ENCODE measurements at regions not wholly inside any gene's neighbourhood (a gene's known extent, or its start where the extent isn't known, plus 50 kb on each side); places are given as distances from the start of the nearest gene placed in this dataset.

GRCh38 chr1:58246549-58246948, 300.0 kb downstream of the OMA1 start:
- H3K79me2 ChIP-seq (ENCODE audit: low read length): no peaks in the 10 kb centered on the region
- H3K4me1 ChIP-seq (ENCODE audit: low read length): no peaks in the 10 kb centered on the region
- no peak overlapping the region for H2AFZ ChIP-seq (ENCODE audit: low read depth, low read length)
- TF ChIP-seq CTCF (IDR thresholded peaks at IDR 0.05; ENCODE audit: low read depth, low read length) (no peak), EZH2phosphoT487 (IDR thresholded peaks at IDR 0.05; ENCODE audit: low read depth) (no peak)
- no peaks in the 10 kb centered on the region for H4K20me1 ChIP-seq (ENCODE audit: insufficient read depth, low read length)
- no peaks in the 10 kb centered on the region for H3K9me3 ChIP-seq (ENCODE audit: insufficient read depth, low read length)
- no peak overlapping the region for H3K4me3 ChIP-seq (ENCODE audit: low read length)
- H3K9ac ChIP-seq (ENCODE audit: low read length): no peak overlapping the region
- H3K4me2 ChIP-seq (ENCODE audit: low read length): no peak overlapping the region
- no peaks in the 10 kb centered on the region for H3K36me3 ChIP-seq (replicated peaks; ENCODE audit: low read depth, low read length)
- no peaks in the 10 kb centered on the region for H3K27me3 ChIP-seq (ENCODE audit: low read depth, low read length)
- H3K27ac ChIP-seq (ENCODE audit: low read length): no peak overlapping the region

GRCh38 chr1:58244872-58245271, 301.7 kb downstream of the OMA1 start:
- TF ChIP-seq EZH2phosphoT487 (IDR thresholded peaks at IDR 0.05; ENCODE audit: low read depth) (no peak), CTCF (IDR thresholded peaks at IDR 0.05; ENCODE audit: low read depth, low read length) (no peak)
- Histone ChIP-seq H3K9me3 (ENCODE audit: insufficient read depth, low read length) (no peaks in the 10 kb centered on the region), H3K9ac (ENCODE audit: low read length) (no peak overlapping the region), H3K27me3 (ENCODE audit: low read depth, low read length) (no peaks in the 10 kb centered on the region), H3K4me3 (ENCODE audit: low read length) (no peak overlapping the region), H3K79me2 (ENCODE audit: low read length) (no peaks in the 10 kb centered on the region), H3K36me3 (replicated peaks; ENCODE audit: low read depth, low read length) (no peaks in the 10 kb centered on the region), H4K20me1 (ENCODE audit: insufficient read depth, low read length) (no peaks in the 10 kb centered on the region), H2AFZ (ENCODE audit: low read depth, low read length) (no peak overlapping the region), H3K4me1 (ENCODE audit: low read length) (no peaks in the 10 kb centered on the region), H3K4me2 (ENCODE audit: low read length) (no peak overlapping the region), H3K27ac (ENCODE audit: low read length) (no peak overlapping the region)

DNA sequence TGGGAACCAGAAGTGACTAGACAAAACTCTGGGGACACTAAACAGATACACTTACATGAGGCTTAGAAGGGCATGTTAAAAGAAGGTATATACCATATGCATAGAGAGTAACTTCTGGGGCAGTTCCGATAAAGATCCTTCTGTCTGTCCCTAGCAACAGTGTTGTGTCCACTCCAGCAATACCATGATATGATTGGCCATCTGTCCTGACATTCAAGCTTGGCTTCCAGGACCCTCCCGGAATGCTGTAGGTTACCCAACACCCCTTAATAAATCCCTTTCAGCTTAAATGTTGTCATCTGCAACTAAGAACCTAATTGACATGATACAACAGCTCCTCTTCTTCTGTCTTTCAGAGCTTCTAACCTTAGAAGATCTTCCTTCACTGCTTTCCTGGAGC, 307.7 kb downstream of the OMA1 start:
- Histone ChIP-seq H2AFZ (ENCODE audit: low read depth, low read length) (no peak overlapping the region), H3K79me2 (ENCODE audit: low read length) (no peaks in the 10 kb centered on the region), H3K27ac (ENCODE audit: low read length) (no peak overlapping the region), H3K9ac (ENCODE audit: low read length) (no peak overlapping the region), H3K4me1 (ENCODE audit: low read length) (no peaks in the 10 kb centered on the region), H3K9me3 (ENCODE audit: insufficient read depth, low read length) (no peaks in the 10 kb centered on the region), H4K20me1 (ENCODE audit: insufficient read depth, low read length) (no peaks in the 10 kb centered on the region), H3K36me3 (replicated peaks; ENCODE audit: low read depth, low read length) (no peaks in the 10 kb centered on the region), H3K27me3 (ENCODE audit: low read depth, low read length) (no peaks in the 10 kb centered on the region), H3K4me3 (ENCODE audit: low read length) (no peak overlapping the region), H3K4me2 (ENCODE audit: low read length) (no peak overlapping the region)
- TF ChIP-seq CTCF (IDR thresholded peaks at IDR 0.05; ENCODE audit: low read depth, low read length): no peak
- TF ChIP-seq EZH2phosphoT487 (IDR thresholded peaks at IDR 0.05; ENCODE audit: low read depth): no peak

DNA sequence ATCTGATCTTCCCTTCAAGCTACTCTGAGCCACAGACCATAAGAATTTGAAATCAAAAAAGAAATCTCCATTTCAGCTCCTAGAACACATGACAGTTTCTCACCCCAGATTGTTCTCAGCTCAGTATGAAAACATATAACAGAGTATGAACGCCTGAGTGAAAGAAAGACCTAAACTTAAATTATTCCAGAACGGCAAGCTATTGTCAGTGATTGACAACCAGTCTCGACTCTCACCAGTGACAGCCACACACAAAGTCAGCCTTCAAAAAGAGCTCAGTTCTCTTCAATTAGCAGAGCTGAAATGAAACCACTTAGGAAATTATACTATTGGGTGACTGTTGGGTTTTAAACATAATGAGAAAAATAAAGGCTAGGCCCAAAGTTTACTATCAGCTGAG, 312.8 kb downstream of the OMA1 start:
- H4K20me1 ChIP-seq (ENCODE audit: insufficient read depth, low read length): no peaks in the 10 kb centered on the region
- no peak overlapping the region for H3K27ac ChIP-seq (ENCODE audit: low read length)
- H2AFZ ChIP-seq (ENCODE audit: low read depth, low read length): no peak overlapping the region
- no peak for TF ChIP-seq EZH2phosphoT487 (IDR thresholded peaks at IDR 0.05; ENCODE audit: low read depth)
- no peak for TF ChIP-seq CTCF (IDR thresholded peaks at IDR 0.05; ENCODE audit: low read depth, low read length)
- H3K9ac ChIP-seq (ENCODE audit: low read length): no peak overlapping the region
- no peaks in the 10 kb centered on the region for H3K9me3 ChIP-seq (ENCODE audit: insufficient read depth, low read length)
- no peaks in the 10 kb centered on the region for H3K4me1 ChIP-seq (ENCODE audit: low read length)
- H3K4me2 ChIP-seq (ENCODE audit: low read length): no peak overlapping the region
- no peaks in the 10 kb centered on the region for H3K27me3 ChIP-seq (ENCODE audit: low read depth, low read length)
- H3K79me2 ChIP-seq (ENCODE audit: low read length): no peaks in the 10 kb centered on the region
- no peaks in the 10 kb centered on the region for H3K36me3 ChIP-seq (replicated peaks; ENCODE audit: low read depth, low read length)
- H3K4me3 ChIP-seq (ENCODE audit: low read length): no peak overlapping the region
